ENCODE measurements at regions not wholly inside any gene's neighbourhood (a gene's known extent, or its start where the extent isn't known, plus 50 kb on each side); places are given as distances from the start of the nearest gene placed in this dataset.

DNA sequence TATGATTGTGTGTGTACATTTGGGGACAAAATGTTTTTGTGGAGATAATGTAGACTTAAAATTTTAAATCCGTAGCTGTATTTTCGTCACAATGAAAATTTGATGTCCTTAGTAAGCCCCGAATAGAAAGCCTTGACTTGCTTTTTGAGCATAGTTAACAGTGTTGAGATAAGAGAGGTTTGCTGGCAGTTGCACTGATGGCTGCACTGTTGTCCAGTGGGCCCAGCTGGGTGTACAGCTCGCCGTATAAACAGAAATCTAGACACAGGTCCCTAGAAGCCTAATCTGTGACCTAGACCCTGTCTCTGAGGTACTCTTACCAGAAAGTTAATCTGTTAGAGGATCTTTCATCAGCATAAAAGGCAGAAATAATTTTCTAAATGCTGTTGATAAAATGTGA, 271.3 kb upstream of the DMRT1 start:
- ChIA-PET RAD21 (ENCODE audit: unreplicated experiment) (no interaction called here), SMC1A (ENCODE audit: uncharacterized antibody, unreplicated experiment) (no interaction called here), CTCF (no interaction called here), POLR2A (no interaction called here)
- no peaks in the 10 kb centered on the region for H3K79me2 ChIP-seq (ENCODE audit: control insufficient read depth, insufficient read depth, low read length)
- no peak overlapping the region for H3K4me2 ChIP-seq (ENCODE audit: control insufficient read depth, insufficient read depth)
- intact Hi-C loops (cut with micrococcal nuclease; ENCODE audit: unreplicated experiment), result no loop called here
- BruUV-seq (replicated peaks), result no TSS peak
- H3K9me3 ChIP-seq (replicated peaks; ENCODE audit: control insufficient read depth, insufficient read depth, low read length), result no peaks in the 10 kb centered on the region; the same call in 2 of the 3 replicates
- no peaks in the 10 kb centered on the region for H4K20me1 ChIP-seq (ENCODE audit: control insufficient read depth, insufficient read depth)
- FAIRE-seq (no peak), DNase-seq (ENCODE audit: low read depth, low spot score) (no peak), ATAC-seq (no peak)
- 33% methylated on average over 5 of the region's 5 CpGs for WGBS (ENCODE audit: insufficient coverage, insufficient replicate concordance, low lambda C conversion rate, missing lambda C conversion rate)
- no peaks in the 10 kb centered on the region for H3K4me1 ChIP-seq (ENCODE audit: control insufficient read depth, insufficient read depth, low read length)
- H3K27ac ChIP-seq (ENCODE audit: control insufficient read depth, insufficient read depth), result no peak overlapping the region
- H3K9ac ChIP-seq (ENCODE audit: control insufficient read depth, insufficient read depth, low read length), result no peak overlapping the region
- no peaks in the 10 kb centered on the region; a peak in 1 of 4 replicates for H3K27me3 ChIP-seq (replicated peaks in 1 of 2; ENCODE audit: control insufficient read depth in 2 of 2, insufficient read depth in 2 of 2, low read length in 1 of 2)
- no peak overlapping the region for H2AFZ ChIP-seq (ENCODE audit: control insufficient read depth, low read depth, low read length)
- no peak overlapping the region for H3K4me3 ChIP-seq
- TF ChIP-seq CBX5 (IDR thresholded peaks at IDR 0.05; ENCODE audit: low read depth) (no peak), LARP7 (IDR thresholded peaks at IDR 0.05) (no peak), GABPA (IDR thresholded peaks at IDR 0.05; ENCODE audit: low read depth) (no peak), CREM (IDR thresholded peaks at IDR 0.05; ENCODE audit: low read depth) (no peak), CBFB (IDR thresholded peaks at IDR 0.05; ENCODE audit: low read depth) (no peak), RCOR1 (conservative IDR thresholded peaks at IDR 0.05; ENCODE audit: low read depth, low read length) (no peak), SRF (IDR thresholded peaks at IDR 0.05; ENCODE audit: low read depth in 2 of 2, low read length in 2 of 2) (no peak), ZNF622 (IDR thresholded peaks at IDR 0.05) (no peak), ATF7 (IDR thresholded peaks at IDR 0.05; ENCODE audit: low read depth) (no peak), ZNF217 (IDR thresholded peaks at IDR 0.05) (no peak)
- TF ChIP-seq, protein P1, sequence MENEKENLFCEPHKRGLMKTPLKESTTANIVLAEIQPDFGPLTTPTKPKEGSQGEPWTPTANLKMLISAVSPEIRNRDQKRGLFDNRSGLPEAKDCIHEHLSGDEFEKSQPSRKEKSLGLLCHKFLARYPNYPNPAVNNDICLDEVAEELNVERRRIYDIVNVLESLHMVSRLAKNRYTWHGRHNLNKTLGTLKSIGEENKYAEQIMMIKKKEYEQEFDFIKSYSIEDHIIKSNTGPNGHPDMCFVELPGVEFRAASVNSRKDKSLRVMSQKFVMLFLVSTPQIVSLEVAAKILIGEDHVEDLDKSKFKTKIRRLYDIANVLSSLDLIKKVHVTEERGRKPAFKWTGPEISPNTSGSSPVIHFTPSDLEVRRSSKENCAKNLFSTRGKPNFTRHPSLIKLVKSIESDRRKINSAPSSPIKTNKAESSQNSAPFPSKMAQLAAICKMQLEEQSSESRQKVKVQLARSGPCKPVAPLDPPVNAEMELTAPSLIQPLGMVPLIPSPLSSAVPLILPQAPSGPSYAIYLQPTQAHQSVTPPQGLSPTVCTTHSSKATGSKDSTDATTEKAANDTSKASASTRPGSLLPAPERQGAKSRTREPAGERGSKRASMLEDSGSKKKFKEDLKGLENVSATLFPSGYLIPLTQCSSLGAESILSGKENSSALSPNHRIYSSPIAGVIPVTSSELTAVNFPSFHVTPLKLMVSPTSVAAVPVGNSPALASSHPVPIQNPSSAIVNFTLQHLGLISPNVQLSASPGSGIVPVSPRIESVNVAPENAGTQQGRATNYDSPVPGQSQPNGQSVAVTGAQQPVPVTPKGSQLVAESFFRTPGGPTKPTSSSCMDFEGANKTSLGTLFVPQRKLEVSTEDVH (IDR thresholded peaks at IDR 0.05; ENCODE audit: low read depth, partially characterized antibody), result no peak
- TF ChIP-seq, protein P2, sequence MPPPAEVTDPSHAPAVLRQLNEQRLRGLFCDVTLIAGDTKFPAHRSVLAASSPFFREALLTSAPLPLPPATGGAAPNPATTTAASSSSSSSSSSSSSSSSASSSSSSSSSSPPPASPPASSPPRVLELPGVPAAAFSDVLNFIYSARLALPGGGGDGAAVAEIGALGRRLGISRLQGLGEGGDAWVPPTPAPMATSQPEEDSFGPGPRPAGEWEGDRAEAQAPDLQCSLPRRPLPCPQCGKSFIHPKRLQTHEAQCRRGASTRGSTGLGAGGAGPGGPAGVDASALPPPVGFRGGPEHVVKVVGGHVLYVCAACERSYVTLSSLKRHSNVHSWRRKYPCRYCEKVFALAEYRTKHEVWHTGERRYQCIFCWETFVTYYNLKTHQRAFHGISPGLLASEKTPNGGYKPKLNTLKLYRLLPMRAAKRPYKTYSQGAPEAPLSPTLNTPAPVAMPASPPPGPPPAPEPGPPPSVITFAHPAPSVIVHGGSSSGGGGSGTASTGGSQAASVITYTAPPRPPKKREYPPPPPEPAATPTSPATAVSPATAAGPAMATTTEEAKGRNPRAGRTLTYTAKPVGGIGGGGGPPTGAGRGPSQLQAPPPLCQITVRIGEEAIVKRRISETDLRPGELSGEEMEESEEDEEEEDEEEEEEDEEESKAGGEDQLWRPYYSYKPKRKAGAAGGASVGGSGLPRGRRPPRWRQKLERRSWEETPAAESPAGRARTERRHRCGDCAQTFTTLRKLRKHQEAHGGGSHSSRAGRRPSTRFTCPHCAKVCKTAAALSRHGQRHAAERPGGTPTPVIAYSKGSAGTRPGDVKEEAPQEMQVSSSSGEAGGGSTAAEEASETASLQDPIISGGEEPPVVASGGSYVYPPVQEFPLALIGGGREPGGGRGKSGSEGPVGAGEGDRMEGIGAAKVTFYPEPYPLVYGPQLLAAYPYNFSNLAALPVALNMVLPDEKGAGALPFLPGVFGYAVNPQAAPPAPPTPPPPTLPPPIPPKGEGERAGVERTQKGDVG (CRISPR knock-in tag; IDR thresholded peaks at IDR 0.05), result no peak
- no peaks in the 10 kb centered on the region for H3K36me3 ChIP-seq (ENCODE audit: control insufficient read depth in 2 of 2, insufficient read depth in 2 of 2, low read length in 1 of 2)
- in situ Hi-C loops (cut with MboI), result no loop called here

Measured in GM12878 (cell line).